Esophagus squamous epithelium (tissue), 5 donors: ENCODE measurements at regions not wholly inside any gene's neighbourhood (a gene's known extent, or its start where the extent isn't known, plus 50 kb on each side); places are given as distances from the start of the nearest gene placed in this dataset.
A peak's percentile ranks its signal among the peaks of the same experiment; 100 is the strongest.

Experiments
- DNase-seq: peaks from one replicate; lab custom pipeline; 2025; lab: John Stamatoyannopoulos, UW
- H3K27ac ChIP-seq, 4 donors: fragments of 200-600 bp; sonication (generic); one replicate each; pipeline ENCODE4 v1.5.1; 2016 to 2019; ENCODE audit warnings: mild to moderate bottlenecking in 1 of 4
- H3K27me3 ChIP-seq, 4 donors: fragments of 200-600 bp; sonication (generic); 1 replicate in 3 of 4; 2 replicates in 1 of 4; pipeline versions ENCODE4 v1.5.1 to v1.6.0; 2017 to 2021; ENCODE audit warnings: antibody characterized with exemption in 1 of 4
- H3K36me3 ChIP-seq, 3 donors: fragments of 200-600 bp; sonication (generic); one replicate each; pipeline ENCODE4 v1.5.1; 2016 to 2019
- H3K4me1 ChIP-seq, 3 donors: fragments of 200-600 bp; sonication (generic); one replicate each; pipeline ENCODE4 v1.5.1; 2017 to 2019
- H3K4me3 ChIP-seq, 4 donors: fragments of 200-600 bp; sonication (generic); 1 replicate in 3 of 4; 2 replicates in 1 of 4; pipeline ENCODE4 v1.5.1; 2016 to 2019; ENCODE audit warnings: mild to moderate bottlenecking in 2 of 4, moderate library complexity in 1 of 4
- H3K9me3 ChIP-seq, 3 donors: fragments of 200-600 bp; sonication (generic); one replicate each; pipeline ENCODE4 v1.5.1; 2016 to 2019
- POLR2A ChIP-seq, 4 donors: fragments of 450-650 bp; IDR thresholded peaks; one replicate each; pipeline ENCODE4 v1.6.1; 2017; ENCODE audit warnings: antibody characterized with exemption in 4 of 4, mild to moderate bottlenecking in 4 of 4, moderate library complexity in 3 of 4
- WGBS, 2 donors: methylation state at CpG; one replicate each; pipeline ENCODE4 v1.1.5; 2018; 5-methylcytosine and 5-hydroxymethylcytosine counted together
- intact Hi-C: fragments of 100-400 bp; cut with DNase I; formaldehyde crosslinking; loops from one replicate; pipeline ENCODE4 v1.15.0; 2022
- TF ChIP-seq, protein P1 (sequence below), 6 experiments: fragments of 450-650 bp in 4 of 6; fragments of 200-600 bp in 2 of 6; sonication (generic) in 2 of 6; IDR thresholded peaks; one replicate each; pipeline ENCODE4 v1.5.1; 2016 to 2019; ENCODE audit warnings: antibody characterized with exemption in 6 of 6, mild to moderate bottlenecking in 4 of 6, moderate library complexity in 4 of 6
- donor health status: DM: yes; HTN: yes; CAD: no.

DNA sequence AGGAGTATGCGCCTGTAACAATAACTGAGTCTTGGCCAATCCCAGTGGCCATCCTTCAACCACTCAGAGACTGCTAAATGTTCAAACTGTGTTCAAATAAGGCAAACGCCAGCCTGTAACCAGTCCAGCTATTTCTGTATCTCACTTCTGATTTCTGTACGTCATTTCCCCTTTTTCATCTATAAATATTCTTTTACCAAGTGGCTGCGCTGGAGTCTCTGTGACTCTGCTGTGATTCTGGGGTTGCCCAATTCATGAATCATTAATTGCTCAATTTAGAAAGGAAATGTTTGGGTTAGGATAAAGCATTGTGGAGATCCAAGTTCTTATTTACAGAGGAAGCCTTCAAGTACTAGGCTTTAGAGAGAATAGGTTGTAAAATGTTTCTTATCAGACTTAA lies 89.8 kb upstream of the UST start:
- Histone ChIP-seq H3K36me3 (no peaks in the 10 kb centered on the region), H3K27me3 (no peaks in the 10 kb centered on the region), H3K4me1 (peaks cover 0 to 4% (median 0%) of the 10 kb centered on the region in 3 donors), H3K4me3 (no peak overlapping the region), H3K27ac (peak overlapping the region in 2 of 4 donors; percentile 33 to 66), H3K9me3 (no peaks in the 10 kb centered on the region)
- no peak for DNase-seq
- intact Hi-C loops = no loop called here
- WGBS, 2 donors = 57 to 66% methylated on average over 4 of the region's 4 CpGs
- no peak for TF ChIP-seq POLR2A (IDR thresholded peaks at IDR 0.05)
- TF ChIP-seq, protein P1, sequence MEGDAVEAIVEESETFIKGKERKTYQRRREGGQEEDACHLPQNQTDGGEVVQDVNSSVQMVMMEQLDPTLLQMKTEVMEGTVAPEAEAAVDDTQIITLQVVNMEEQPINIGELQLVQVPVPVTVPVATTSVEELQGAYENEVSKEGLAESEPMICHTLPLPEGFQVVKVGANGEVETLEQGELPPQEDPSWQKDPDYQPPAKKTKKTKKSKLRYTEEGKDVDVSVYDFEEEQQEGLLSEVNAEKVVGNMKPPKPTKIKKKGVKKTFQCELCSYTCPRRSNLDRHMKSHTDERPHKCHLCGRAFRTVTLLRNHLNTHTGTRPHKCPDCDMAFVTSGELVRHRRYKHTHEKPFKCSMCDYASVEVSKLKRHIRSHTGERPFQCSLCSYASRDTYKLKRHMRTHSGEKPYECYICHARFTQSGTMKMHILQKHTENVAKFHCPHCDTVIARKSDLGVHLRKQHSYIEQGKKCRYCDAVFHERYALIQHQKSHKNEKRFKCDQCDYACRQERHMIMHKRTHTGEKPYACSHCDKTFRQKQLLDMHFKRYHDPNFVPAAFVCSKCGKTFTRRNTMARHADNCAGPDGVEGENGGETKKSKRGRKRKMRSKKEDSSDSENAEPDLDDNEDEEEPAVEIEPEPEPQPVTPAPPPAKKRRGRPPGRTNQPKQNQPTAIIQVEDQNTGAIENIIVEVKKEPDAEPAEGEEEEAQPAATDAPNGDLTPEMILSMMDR (IDR thresholded peaks at IDR 0.05) = no peak

DNA sequence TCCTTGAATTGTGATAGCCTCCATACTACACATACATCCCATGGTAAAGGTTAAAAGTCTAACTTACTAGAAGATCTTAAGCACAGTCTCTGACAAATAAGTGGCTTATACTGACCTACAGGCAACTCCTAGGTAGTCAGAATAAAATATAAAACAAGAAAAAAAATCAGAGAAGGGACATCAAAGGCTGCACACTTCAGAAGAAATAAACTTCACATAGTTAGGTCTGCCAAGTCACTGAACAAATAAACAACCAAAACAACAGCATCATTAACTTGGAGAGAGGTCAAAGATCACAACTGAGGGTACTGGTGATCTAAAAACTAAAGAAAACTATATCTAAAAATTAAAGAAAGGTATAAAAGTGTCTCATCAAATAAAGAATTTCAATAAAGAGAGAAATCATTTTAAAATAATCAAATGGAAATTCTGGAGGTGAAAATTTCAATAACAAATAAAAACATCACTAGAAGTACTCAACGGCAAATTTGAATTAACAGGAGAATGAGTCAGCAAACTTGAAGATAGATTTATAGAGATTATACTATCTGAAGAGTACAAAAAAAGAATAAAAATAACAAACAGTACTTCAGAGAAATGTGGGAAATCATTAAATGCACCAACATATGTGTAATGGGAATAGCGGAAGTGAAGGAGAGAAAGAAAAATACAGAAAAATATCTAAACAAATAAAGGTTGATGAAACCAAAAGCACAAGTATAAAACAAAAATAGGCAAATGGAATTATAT lies 88.0 kb upstream of the UST start:
- Histone ChIP-seq H3K9me3 (no peaks in the 10 kb centered on the region), H3K36me3 (no peaks in the 10 kb centered on the region), H3K27me3 (no peaks in the 10 kb centered on the region), H3K27ac (no peak overlapping the region), H3K4me3 (no peak overlapping the region), H3K4me1 (peaks cover 0 to 4% (median 0%) of the 10 kb centered on the region in 3 donors)
- intact Hi-C loops = no loop called here
- no peak for TF ChIP-seq POLR2A (IDR thresholded peaks at IDR 0.05)
- TF ChIP-seq, protein P1 (IDR thresholded peaks at IDR 0.05) = no peak
- 86 to 92% methylated on average over 2 of the region's 2 CpGs for WGBS, 2 donors
- no peak for DNase-seq

DNA sequence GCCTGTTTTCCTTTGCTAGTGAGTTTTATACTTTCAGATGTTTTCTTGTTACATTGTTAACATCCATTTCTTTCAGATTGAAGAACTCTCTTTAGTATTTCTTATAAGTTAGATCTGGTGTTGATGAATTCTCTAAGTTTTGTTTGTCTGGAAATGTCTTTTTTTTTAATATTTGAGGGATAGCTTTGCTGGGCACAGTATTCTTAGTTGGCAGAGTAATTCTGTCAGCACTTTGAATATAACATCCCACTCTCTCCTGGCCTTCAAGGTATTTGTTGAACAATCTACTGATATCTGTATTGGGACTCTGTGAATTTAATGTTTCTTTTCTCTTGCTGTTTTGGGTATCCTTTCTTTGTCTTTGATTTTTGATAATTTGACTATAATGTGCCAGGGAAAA lies 79.4 kb upstream of the UST start:
- Histone ChIP-seq H3K27me3 (no peaks in the 10 kb centered on the region), H3K9me3 (peaks cover 0 to 40% (median 9%) of the 10 kb centered on the region in 3 donors), H3K27ac (no peak overlapping the region), H3K36me3 (no peaks in the 10 kb centered on the region), H3K4me1 (no peaks in the 10 kb centered on the region), H3K4me3 (no peak overlapping the region)
- TF ChIP-seq POLR2A (IDR thresholded peaks at IDR 0.05) = no peak
- TF ChIP-seq, protein P1 (IDR thresholded peaks at IDR 0.05) = no peak
- no peak for DNase-seq
- intact Hi-C loops = no loop called here

DNA sequence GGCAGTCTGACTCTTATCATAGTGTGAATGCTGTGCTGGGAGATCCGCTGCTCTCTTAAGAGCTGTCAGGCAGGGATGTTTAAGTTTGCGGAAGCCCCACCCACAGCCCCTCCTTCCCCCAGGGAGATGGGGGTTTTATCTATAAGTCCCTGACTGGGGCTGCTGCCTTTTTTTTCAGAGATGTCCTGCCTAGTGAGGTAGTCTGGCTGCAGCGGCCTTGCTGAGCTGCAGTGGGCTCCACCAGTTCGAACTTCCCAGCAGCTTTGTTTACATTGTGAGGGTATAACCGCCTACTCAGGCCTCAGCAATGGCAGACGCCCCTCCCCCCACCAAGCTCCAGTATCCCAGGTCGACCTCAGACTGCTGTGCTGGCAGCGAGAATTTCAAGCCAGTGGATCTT lies 75.7 kb upstream of the UST start:
- H3K4me1 ChIP-seq = no peaks in the 10 kb centered on the region
- WGBS, 2 donors = 60 to 77% methylated on average over 1 to 4 of the region's 8 CpGs
- H3K9me3 ChIP-seq = peaks cover 0 to 37% (median 4%) of the 10 kb centered on the region in 3 donors
- no peaks in the 10 kb centered on the region for H3K36me3 ChIP-seq
- intact Hi-C loops = no loop called here
- DNase-seq = no peak
- H3K27ac ChIP-seq = no peak overlapping the region
- H3K27me3 ChIP-seq = no peaks in the 10 kb centered on the region
- H3K4me3 ChIP-seq = no peak overlapping the region
- no peak for TF ChIP-seq POLR2A (IDR thresholded peaks at IDR 0.05)
- TF ChIP-seq, protein P1 (IDR thresholded peaks at IDR 0.05) = no peak

DNA sequence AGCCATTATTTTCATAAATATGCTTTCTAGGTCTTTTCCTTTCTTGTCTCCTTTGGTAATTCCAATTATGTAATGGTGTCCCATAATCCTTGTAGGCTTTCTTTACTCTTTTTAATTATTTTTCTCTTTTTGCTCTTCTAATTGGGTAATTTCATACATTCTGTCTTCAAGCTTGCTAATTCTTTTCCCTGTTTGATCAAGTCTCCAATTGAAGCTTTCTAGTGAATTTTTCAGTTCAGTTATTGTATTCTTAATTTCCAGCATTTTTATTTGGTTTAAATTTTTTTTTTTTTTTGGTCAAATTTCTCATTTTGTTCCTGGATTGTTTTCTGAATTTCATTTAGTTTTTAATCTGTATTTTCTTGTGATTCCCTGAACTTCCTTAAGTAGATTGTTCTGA lies 74.9 kb upstream of the UST start:
- H3K27ac ChIP-seq = no peak overlapping the region
- intact Hi-C loops = no loop called here
- TF ChIP-seq, protein P1 (IDR thresholded peaks at IDR 0.05) = no peak
- TF ChIP-seq POLR2A (IDR thresholded peaks at IDR 0.05) = no peak
- DNase-seq = no peak
- H3K36me3 ChIP-seq = no peaks in the 10 kb centered on the region
- H3K9me3 ChIP-seq = peaks cover 0 to 29% (median 4%) of the 10 kb centered on the region in 3 donors
- no peaks in the 10 kb centered on the region for H3K27me3 ChIP-seq
- H3K4me1 ChIP-seq = no peaks in the 10 kb centered on the region
- no peak overlapping the region for H3K4me3 ChIP-seq
